IMR-90 (cell line): ENCODE measurements at regions not wholly inside any gene's neighbourhood (a gene's known extent, or its start where the extent isn't known, plus 50 kb on each side); places are given as distances from the start of the nearest gene placed in this dataset.

ENCODE experiments used
- CTCF ChIP-seq: conservative IDR thresholded peaks from 2 replicates; pipeline ENCODE4 v1.5.1; 2012; ENCODE audit warnings: mild to moderate bottlenecking, low read depth, low read length, improper control_type of control experiment
- MAZ ChIP-seq: IDR thresholded peaks from 2 replicates; pipeline ENCODE4 v1.6.1; 2012; ENCODE audit warnings: low read depth, mild to moderate bottlenecking, low read length, improper control_type of control experiment, moderate library complexity, borderline replicate concordance
- MXI1 ChIP-seq: IDR thresholded peaks from 2 replicates; pipeline ENCODE4 v1.6.1; 2012; ENCODE audit warnings: low read depth, mild to moderate bottlenecking, low read length, moderate library complexity, borderline replicate concordance
- POLR2A ChIP-seq: IDR thresholded peaks from 2 replicates; pipeline ENCODE4 v1.6.1; 2012; ENCODE audit warnings: mild to moderate bottlenecking, low read depth, low read length
- RAD21 ChIP-seq: IDR thresholded peaks from 2 replicates; pipeline ENCODE4 v1.6.1; 2012; ENCODE audit warnings: low read length, improper control_type of control experiment

- TF ChIP-seq MAZ = no peak
- TF ChIP-seq CTCF = no peak
- TF ChIP-seq MXI1 = no peak
- no peak for TF ChIP-seq POLR2A
- no peak for TF ChIP-seq RAD21
Observed at GRCh38 chr6:92139601-92140000, 1279.8 kb downstream of the EPHA7 start.
